MM.1S (cell line): ENCODE measurements at regions not wholly inside any gene's neighbourhood (a gene's known extent, or its start where the extent isn't known, plus 50 kb on each side); places are given as distances from the start of the nearest gene placed in this dataset.

Experiments used
- CTCF ChIP-seq: fragments of 300-600 bp; sonication (generic); IDR thresholded peaks from 2 replicates; pipeline ENCODE4 v1.5.1; 2016; ENCODE audit warnings: antibody characterized with exemption, low read length, mixed read lengths
- EZH2 ChIP-seq: fragments of 300-600 bp; sonication (generic); optimal IDR thresholded peaks from 2 replicates; pipeline ENCODE3; 2017; ENCODE audit warnings: low read depth, mild to moderate bottlenecking, antibody characterized with exemption, low read length, mixed read lengths
- EZH2phosphoT487 ChIP-seq: fragments of 300-600 bp; sonication (generic); IDR thresholded peaks from 2 replicates; pipeline ENCODE4 v1.6.1; 2018; ENCODE audit warnings: antibody characterized with exemption, low read length

- TF ChIP-seq CTCF (no peak), EZH2phosphoT487 (no peak), EZH2 (no peak)
Measured at GRCh38 chr17:71845337-71845736, 275.5 kb upstream of the SOX9 start.
